HG03521 (cell line): ENCODE measurements at regions not wholly inside any gene's neighbourhood (a gene's known extent, or its start where the extent isn't known, plus 50 kb on each side); places are given as distances from the start of the nearest gene placed in this dataset.
"Not testable (repeated sequence)": the region's sequence is repeated elsewhere in the genome, so short reads cannot be mapped to it uniquely, and the experiment has no call there.

ENCODE experiments used
- ATAC-seq: cut with Tn5 transposase; IDR thresholded peaks from one replicate; pipeline ENCODE4 v1.9.1; 2021; ENCODE audit warnings: mild to moderate bottlenecking, moderate library complexity; ENCODE audit not compliant: unreplicated experiment

DNA sequence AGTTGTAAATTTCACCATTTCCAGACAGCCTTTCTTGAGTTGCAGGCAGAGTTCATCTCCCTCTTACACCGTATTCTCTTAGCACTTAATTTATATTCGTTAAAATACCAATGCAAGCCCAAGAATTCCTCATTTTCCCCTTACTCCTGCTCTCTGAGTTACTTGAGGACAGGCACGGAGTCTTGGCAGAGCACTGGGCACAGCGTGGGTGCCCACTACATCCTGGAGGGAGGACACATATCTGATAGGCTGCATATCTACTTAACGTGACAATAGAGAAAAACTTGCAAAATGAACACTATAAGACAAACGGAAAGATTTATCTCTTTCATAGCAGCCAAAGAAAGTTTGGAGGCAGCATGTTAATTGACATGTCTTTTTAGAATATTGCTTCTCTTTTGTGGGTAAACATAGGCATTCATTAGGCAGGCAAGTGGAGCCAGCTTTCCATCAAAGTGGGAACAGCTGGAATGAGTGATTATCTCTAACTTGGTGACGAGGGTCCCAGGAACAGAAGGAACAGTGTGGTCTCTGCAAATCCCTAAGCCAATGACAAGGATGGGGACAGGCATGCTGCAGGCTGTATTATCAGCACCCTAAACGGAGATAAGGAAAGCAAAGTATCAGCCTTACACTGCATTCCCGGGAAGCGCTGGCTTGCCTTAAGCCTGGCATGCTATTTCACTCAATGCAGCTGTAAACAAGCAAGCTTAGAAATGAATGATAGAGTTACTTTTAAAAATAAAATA is 116.5 kb downstream of the RTP4 start:
- ATAC-seq: no peak

DNA sequence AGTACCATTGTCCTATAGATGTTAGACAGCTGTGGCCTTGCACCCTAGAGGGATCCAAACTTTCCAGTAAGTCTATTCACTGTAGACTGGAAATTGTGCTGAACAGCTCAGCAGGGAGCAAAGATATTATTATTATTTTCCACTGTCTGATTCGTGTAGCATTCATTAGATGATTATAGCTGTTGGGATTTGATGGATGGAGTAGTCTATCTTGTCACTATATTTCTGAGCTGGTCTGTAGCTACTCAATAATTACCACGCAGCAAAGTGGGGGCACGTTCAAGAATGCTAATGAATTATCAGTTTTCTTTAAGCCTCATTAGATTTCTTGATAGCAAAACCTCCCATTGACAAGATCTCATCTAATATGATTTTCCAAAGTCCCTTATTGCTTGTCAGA is 113.2 kb downstream of the RTP4 start:
- ATAC-seq: no peak

DNA sequence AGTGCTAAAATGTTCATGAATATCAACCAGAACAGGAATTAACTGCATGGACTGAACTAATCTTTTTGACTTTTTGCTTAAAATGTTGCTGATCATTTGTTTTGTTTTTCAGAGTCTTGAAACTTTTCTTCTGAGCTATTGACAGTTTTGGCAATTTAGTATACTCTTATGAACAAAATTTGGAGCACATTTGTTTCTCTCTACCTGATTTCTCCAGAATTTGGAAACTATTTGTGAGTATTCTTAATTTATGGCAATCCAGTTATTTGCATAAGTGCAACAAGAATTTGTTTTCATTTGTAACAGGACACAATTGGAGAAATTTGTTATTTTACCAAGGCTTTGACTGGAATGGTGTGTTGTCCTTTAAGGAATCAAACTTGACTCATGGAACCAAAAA is 107.4 kb downstream of the RTP4 start:
- ATAC-seq: not testable (repeated sequence)

DNA sequence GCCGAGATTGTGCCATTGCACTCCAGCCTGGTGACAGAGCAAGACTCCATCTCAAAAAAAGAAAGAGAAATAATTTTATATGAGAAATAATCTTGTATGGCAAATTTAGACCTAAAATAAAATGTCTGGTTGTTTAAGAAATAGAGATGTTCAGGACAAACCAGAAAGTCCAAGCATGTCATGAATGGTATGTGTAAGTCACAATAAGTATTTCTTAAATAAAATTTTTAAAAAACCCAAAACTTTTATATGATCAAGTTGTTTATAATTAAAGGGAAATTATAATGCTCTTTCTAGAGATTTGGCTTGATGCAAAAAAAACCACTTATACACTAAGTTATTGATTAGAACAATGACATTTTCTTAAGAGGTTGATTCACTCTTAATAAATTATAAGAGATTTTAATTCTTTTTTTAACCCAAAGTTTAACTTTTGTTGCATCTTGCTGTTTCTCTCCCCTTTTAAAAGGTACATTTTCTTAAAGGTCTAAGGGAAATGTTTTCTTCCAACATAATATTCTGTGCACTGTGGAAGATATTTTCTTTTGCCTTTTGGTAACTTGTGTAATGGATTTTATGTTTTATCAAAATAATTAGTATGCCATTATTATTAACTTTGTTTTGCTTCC is 105.7 kb downstream of the RTP4 start:
- no peak for ATAC-seq

DNA sequence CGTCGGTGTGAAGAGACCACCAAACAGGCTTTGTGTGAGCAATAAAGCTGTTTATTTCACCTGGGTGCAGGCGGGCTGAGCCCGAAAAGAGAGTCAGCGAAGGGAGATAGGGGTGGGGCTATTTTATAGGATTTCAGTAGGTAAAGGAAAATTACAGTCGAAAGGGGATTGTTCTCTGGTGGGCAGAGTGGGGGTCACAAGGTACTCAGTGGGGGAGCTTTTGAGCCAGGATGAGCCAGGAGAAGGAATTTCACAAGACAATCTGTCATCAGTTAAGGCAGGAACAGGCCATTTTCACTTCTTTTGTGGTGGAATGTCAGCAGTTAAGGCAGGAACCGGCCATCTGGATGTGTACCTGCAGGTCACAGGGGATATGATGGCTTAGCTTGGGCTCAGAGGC is 98.1 kb downstream of the RTP4 start:
- ATAC-seq: not testable (repeated sequence)

DNA sequence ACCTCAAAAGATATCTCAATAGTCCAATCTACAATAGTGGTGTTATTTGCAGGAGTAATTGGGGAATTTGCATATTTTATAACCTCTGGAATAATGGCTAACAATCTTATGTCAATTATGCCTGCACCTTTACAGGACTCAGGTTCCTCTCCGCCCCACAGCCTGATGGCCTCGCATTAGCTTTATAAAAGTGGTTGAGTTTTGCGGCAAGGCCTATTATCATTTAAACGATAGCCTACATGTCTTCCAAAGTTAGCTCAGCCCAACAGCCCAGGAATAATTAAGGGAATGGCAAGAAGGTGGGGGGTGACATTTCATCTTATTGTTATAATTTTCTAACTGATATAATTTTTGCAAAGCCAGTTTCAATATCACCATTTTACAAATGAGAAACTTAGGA is 97.3 kb downstream of the RTP4 start:
- ATAC-seq: no peak

DNA sequence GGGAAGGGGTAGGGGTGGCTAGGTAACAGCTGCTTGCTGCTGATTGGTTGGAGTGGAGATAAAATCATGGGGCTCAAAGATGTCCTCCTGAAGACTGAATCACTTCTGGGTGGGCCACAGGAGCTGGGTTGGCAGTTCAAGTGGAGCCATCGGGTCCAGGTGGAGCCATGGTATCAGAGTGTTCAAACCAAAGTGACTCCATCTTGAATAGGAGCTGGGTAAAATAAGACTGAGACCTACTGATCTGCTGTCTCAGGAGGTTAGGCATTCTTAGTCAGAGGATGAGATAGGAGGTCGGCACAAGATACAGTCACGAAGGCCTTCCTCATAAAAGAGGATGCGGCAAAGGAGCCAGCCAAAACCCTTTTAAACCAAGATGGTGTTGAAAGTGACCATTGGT is 96.5 kb downstream of the RTP4 start:
- ATAC-seq: no peak

DNA sequence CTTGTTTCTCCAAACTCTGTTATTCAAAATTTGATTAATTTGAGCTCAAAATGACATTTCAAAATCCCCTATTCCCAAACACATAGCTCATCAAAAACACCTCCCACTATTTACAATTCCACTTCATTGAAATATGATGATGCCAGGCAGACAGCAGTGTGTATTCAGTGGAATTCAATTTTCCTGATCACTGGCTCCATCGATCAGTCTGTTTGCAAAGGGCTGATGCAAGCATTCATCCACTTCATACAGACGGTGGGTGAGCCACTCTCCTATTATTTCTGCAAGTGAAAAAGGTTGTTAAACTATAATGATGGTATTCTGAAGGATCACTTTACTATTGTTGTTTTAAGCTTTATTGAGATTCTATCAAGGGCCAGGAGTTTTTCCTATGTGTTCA is 90.7 kb downstream of the RTP4 start:
- no peak for ATAC-seq

DNA sequence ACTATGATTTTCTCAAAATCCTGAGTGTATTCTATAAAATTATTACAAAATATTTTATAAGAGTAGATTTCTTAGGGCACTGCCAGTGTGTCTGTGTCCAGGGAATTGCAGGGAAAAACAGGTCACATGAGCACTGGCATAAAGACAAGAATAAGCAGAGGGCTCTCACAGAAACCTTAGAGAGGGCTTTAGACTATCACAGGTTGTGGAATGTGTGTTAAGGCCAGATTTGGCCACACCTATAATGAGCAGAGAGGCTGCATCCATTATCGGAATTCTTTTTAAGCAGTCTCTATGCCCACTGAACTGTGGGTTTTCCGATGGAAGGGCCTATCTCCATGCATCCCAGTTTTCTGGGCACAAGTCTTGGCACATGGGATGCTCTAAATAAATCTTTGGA is 90.2 kb downstream of the RTP4 start:
- ATAC-seq: no peak

DNA sequence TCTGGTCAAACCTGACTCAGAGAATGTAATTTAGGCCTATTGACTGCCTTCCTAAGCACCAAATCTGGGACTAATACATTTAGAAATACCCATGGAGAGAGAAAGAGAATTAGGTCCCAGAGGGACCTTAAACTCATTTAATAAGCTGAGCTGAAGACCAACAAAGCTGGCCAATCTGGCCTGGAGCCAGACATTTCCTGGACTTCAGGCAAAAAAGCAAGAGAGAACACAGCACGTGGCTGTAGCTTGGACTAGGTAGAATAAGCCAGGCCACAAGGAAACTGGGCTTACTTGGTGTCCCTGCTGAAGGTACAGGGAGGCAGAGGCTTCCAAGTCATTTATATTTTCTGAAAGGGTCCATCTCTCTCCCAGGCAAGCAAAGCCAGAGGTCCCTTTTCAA is 88.1 kb downstream of the RTP4 start:
- no peak for ATAC-seq

DNA sequence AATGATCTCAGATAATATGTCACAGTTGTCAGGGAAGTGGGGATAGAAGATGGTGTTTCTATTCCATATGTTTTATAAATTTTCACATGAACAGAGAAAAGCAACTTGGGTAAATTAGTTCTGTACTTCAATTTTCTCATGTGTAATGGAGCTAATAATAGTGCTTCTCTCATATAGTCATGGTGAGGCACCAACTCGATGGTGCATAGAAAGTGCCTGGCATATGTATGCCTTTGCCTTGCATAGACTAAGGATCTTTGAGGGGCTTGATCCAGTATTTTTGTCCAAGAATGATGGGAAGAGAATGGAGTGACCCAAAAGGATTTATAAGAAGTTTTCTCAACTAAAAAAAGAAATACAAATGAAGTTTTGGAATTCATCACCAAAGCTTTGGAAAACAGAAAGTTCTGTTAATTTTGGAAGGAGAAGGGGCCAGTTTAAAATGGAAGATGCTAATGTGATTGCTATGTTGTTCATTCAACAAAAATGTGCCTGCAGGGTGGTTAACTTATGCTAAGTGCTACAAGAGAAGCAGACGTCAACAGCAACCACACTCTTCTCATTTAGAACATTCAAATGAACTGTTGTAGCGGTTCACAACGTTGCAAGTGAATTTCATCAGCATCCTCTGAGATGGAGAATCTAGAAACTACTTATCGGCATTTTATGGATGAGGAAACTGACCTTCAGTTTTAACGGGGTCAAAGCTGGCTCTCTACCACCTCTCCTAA is 86.1 kb downstream of the RTP4 start:
- ATAC-seq: no peak

DNA sequence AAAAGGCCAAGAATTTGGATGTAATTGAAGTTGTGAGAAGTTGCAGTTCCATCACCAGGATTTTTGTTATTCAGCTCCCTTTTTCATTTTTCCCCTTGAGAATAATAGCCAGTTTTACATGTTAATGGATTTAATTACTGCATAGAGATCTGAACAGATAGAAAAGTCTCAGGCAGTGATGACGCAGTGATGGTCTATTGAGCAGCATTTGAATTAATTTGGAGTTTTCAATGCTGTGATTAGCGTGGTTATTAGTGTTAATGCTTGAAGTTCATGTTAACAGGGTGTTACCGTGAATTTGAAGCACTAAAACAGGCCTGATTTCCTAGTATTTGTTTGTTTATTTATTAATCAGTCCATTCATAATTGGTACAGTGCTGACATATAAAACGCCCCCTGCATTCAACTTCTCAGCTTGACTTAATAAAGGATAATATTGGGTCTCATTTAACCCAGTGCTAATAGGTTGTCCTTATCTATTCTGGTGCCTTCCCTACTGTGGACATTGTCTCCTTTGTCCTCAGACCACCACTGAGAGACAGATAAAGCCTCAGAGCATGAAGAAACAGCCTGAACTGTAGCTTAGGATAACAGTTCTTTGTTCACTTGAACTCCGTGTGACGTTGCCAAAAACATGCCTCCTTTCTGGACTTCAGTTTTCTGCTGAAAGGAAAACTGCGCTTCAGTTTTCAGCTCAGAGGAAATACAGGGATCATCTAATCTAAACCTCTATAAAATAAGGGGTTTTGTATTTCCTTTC is 82.4 kb downstream of the RTP4 start:
- no peak for ATAC-seq

DNA sequence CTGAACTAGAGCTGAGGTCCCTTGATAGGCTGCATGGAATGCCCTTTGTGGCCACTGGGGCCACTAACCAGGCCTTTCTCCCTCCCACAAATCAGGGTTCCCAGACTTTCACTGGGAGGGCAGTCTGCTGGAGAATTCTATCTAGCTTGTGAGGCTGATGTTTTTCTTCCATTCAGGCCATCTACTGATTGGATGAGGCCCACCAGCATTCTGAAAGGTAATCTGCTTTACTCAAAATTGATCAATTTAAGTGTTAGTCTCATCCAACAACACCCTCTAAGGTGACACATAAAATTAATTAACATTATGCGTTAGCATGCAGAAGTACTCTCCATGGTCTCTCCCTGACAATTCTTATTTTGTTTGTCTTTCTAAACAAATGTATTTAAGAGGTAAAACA is 80.5 kb downstream of the RTP4 start:
- ATAC-seq: no peak

DNA sequence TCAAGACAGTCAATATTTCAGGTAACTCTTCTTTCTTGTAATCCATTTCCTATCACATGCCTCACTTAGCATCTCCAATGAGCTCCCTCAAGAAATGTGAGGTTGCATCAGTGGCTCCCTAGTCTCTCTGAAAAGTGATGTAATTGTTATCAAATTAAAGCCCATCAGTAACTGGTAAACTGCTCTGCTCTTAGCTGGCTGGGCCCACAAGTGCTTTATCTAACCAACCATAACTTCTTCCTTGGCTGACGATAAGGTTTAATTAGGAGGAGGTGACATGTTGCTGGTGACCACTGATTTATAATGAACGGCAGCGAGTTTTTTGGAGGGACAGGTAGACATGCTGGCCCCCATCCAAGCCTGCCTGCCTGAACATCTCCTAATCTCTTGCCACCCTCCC is 79.6 kb downstream of the RTP4 start:
- ATAC-seq: no peak

DNA sequence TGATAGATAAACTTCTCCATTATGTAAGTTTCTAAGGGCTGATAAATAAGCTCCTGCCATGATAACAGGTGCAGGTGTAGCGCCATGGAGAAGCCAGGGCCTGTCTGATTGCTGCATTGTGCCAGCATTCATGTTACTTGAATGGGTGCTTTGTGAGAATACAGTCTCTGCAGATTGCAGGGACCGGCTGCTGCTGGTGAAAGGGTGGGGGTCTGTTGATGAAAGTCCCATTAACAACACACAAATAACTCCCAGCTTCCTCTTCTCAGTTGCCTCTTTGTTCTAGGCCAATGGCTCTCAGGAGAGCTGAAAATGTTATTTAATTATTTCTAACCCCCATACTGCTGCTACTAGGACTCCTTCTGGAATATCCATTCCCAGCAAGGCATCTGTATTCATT is 77.2 kb downstream of the RTP4 start:
- no peak for ATAC-seq

DNA sequence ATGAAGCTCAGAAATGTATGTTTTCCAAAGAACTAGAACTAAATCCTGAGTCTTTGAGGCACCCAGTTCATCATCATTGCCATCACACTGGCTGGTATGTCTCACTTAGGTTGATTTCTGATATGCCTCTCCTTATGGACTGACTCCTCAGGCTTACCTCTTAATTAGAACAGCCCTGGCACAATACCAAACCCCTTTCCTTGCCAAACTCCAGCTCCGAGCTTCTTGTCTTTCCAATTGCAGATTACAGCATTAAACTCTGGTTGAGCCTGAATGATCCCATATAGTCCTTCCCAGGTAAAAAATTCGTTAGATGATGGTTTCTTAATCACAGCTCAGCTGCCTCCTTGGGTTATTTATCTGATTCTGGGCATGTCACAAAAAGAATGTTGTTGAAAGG is 66.3 kb downstream of the RTP4 start:
- no peak for ATAC-seq

DNA sequence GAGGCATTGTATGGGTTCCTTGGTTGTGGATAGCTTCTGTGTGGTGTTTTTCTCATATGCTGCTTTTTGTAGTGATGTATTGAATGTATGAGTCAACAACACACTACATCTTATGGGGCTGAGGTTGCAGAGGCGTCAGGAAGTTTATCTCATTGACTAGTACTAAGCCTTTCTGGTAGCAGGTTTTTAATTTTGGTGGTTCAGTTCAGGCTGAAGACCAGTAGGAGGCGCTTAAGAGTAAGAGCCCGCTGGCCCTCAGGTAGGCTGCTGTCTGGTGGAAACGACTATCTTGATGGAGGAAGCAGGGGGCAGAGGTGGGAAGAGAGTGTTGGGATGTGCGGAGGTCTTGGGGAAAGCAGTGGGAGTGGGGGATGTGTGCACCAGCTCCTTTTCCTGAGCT is 62.4 kb downstream of the RTP4 start:
- no peak for ATAC-seq
